ENCODE measurements at regions not wholly inside any gene's neighbourhood (a gene's known extent, or its start where the extent isn't known, plus 50 kb on each side); places are given as distances from the start of the nearest gene placed in this dataset.

DNA sequence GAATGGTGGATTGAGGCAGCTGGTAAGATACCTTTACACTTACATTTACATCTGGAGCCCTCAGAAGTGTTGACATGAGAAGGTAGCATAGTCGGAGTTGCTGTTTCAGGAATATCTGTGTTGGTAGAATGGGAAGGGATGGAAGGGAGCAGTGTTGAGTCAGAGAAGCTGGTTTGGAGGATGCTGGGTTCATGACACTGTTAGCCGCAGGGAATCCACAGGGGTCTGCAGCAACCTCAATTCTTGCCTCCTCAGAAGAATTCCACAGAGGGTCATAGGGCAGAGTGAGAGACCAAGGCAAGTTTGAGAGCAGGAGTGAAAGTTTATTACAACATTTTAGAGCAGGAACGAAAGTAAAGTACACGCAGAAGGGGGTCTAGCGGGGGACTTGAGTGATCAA is 536.8 kb downstream of the QKI start:
- DNase-seq (ENCODE audit: low read depth): no peak
- H3K27me3 ChIP-seq (ENCODE audit: control insufficient read depth, insufficient read depth, low read length): no peaks in the 10 kb centered on the region
- TF ChIP-seq, protein P1, sequence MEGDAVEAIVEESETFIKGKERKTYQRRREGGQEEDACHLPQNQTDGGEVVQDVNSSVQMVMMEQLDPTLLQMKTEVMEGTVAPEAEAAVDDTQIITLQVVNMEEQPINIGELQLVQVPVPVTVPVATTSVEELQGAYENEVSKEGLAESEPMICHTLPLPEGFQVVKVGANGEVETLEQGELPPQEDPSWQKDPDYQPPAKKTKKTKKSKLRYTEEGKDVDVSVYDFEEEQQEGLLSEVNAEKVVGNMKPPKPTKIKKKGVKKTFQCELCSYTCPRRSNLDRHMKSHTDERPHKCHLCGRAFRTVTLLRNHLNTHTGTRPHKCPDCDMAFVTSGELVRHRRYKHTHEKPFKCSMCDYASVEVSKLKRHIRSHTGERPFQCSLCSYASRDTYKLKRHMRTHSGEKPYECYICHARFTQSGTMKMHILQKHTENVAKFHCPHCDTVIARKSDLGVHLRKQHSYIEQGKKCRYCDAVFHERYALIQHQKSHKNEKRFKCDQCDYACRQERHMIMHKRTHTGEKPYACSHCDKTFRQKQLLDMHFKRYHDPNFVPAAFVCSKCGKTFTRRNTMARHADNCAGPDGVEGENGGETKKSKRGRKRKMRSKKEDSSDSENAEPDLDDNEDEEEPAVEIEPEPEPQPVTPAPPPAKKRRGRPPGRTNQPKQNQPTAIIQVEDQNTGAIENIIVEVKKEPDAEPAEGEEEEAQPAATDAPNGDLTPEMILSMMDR (IDR thresholded peaks at IDR 0.05; ENCODE audit: insufficient read depth, low read length, poor library complexity, severe bottlenecking): no peak

DNA sequence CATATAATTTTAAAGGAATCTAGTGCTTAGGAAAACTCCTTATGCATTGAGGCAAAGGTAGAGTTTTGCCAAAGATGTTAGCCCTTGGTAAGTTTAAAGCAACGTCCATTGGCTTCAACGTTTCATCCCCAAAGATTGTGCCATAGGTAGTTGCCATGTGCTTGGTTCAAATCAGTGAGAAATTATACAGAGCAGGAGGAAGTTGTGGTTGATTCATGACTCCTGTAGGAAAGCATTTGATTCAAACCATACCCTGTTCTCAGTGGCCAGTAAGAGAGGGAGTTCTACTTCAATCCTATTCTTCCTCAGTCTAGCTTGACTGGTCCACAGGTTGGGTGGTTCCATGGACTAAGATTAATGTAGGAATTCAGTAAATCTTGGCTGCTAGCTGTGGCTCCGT is 535.6 kb downstream of the QKI start:
- no peak for DNase-seq (ENCODE audit: low read depth)
- TF ChIP-seq, protein P1 (IDR thresholded peaks at IDR 0.05; ENCODE audit: insufficient read depth, low read length, poor library complexity, severe bottlenecking): no peak
- Histone ChIP-seq H3K4me3 (ENCODE audit: low read depth, low read length) (no peak overlapping the region), H3K27me3 (ENCODE audit: control insufficient read depth, insufficient read depth, low read length) (no peaks in the 10 kb centered on the region), H3K36me3 (ENCODE audit: control insufficient read depth, insufficient read depth, low read length) (no peaks in the 10 kb centered on the region)

More for the DNA sequence above, 536.8 kb downstream of the QKI start:
- no peak overlapping the region for H3K4me3 ChIP-seq (ENCODE audit: low read depth, low read length)
- H3K36me3 ChIP-seq (ENCODE audit: control insufficient read depth, insufficient read depth, low read length): no peaks in the 10 kb centered on the region

DNA sequence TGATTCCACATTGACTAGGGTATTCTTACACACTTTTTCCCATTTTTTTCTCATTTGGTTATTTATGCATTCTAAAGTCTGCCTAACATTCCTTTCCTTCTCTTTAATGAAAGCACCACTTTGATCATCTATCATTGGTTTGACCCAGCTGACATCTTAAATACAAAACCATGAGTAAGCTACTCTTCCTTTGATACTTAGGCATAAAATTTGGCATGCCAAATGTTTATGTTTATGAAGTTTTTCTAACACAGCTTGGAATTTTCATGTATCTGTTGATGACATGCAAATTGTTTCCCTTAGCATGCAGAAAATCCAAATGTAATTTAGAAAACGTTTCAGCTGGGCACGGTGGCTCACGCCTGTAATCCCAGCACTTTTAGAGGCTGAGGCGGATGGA is 534.9 kb downstream of the QKI start:
- Histone ChIP-seq H3K27me3 (ENCODE audit: control insufficient read depth, insufficient read depth, low read length) (no peaks in the 10 kb centered on the region), H3K4me3 (ENCODE audit: low read depth, low read length) (no peak overlapping the region), H3K36me3 (ENCODE audit: control insufficient read depth, insufficient read depth, low read length) (no peaks in the 10 kb centered on the region)
- TF ChIP-seq, protein P1 (IDR thresholded peaks at IDR 0.05; ENCODE audit: insufficient read depth, low read length, poor library complexity, severe bottlenecking): no peak
- no peak for DNase-seq (ENCODE audit: low read depth)

DNA sequence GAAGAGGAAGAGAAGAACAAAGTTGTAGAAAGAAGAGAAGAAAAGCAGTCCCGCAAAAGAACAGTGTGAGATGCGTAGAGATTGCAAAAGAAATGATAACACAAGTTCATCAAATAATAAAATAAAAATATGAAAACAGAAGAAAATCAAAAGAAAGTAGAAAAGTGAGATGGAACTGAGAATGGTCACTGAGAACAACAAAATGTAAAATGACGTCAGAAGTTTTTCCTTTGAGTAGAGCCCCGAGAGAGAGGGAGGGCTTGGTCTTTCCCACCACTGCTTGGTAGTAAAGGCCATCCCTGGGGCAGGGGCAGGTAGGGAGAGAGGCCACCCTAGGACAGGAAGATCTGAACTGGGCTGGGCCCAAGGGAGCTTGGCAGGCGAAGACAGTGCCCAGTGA is 533.7 kb downstream of the QKI start:
- no peak for DNase-seq (ENCODE audit: low read depth)
- no peaks in the 10 kb centered on the region for H3K27me3 ChIP-seq (ENCODE audit: control insufficient read depth, insufficient read depth, low read length)
- TF ChIP-seq, protein P1 (IDR thresholded peaks at IDR 0.05; ENCODE audit: insufficient read depth, low read length, poor library complexity, severe bottlenecking): no peak
- H3K4me3 ChIP-seq (ENCODE audit: low read depth, low read length): no peak overlapping the region
- H3K36me3 ChIP-seq (ENCODE audit: control insufficient read depth, insufficient read depth, low read length): no peaks in the 10 kb centered on the region

DNA sequence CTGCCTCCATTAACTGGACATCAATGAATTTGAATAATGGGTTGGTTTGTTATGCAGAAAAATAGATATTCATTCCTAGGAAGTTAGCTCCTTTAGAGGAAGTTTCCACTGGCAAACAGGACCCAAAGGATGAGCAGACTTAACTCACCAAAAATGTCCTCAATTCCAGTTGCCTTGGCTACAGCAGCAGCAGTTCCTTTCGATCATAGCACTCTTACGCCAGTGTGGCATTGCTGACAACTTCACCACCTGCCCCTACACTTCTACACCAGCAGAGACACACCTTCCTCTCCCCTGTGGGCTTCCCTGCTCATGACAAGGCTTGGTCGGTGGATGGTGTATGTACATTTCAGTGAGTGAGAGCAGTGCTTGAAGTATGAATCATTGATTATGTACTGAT is 532.8 kb downstream of the QKI start:
- no peak overlapping the region for H3K4me3 ChIP-seq (ENCODE audit: low read depth, low read length)
- TF ChIP-seq, protein P1 (IDR thresholded peaks at IDR 0.05; ENCODE audit: insufficient read depth, low read length, poor library complexity, severe bottlenecking): no peak
- no peaks in the 10 kb centered on the region for H3K36me3 ChIP-seq (ENCODE audit: control insufficient read depth, insufficient read depth, low read length)
- DNase-seq (ENCODE audit: low read depth): no peak
- no peaks in the 10 kb centered on the region for H3K27me3 ChIP-seq (ENCODE audit: control insufficient read depth, insufficient read depth, low read length)

DNA sequence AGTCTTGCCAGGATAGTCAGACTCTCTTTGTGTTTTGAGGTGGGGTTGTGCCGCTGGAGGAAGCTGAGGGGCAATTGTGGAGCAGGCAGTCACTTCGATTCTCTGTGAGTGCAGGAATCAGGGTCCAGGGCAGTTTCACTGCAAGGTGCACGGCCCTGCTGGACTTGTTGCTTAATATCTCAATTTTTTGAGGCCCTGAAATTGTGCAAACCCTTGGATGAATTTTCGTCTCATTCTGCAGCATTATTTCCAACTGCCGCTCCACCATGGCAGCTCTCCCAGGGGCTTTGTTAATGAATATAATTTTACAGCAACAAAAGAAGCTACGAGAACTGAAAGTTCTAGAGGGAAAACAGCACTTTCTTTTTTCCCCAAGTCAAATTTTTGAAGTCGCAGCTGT is 531.9 kb downstream of the QKI start:
- Histone ChIP-seq H3K36me3 (ENCODE audit: control insufficient read depth, insufficient read depth, low read length) (no peaks in the 10 kb centered on the region), H3K4me3 (ENCODE audit: low read depth, low read length) (no peak overlapping the region), H3K27me3 (ENCODE audit: control insufficient read depth, insufficient read depth, low read length) (no peaks in the 10 kb centered on the region)
- DNase-seq (ENCODE audit: low read depth): no peak
- TF ChIP-seq, protein P1 (IDR thresholded peaks at IDR 0.05; ENCODE audit: insufficient read depth, low read length, poor library complexity, severe bottlenecking): no peak
